GM12878 (cell line): ENCODE measurements at regions not wholly inside any gene's neighbourhood (a gene's known extent, or its start where the extent isn't known, plus 50 kb on each side); places are given as distances from the start of the nearest gene placed in this dataset.

ENCODE experiments used
- BACH1 ChIP-seq: fragments of 450-650 bp; IDR thresholded peaks from 2 replicates; pipeline ENCODE4 v1.6.1; 2017; ENCODE audit warnings: mild to moderate bottlenecking, borderline replicate concordance
- TF ChIP-seq, protein P1 (sequence below), 3 experiments: IDR thresholded peaks in 2 of 3; conservative IDR thresholded peaks in 1 of 3; 2 replicates each; pipeline ENCODE4 v1.5.1; 2011; ENCODE audit warnings: low read depth in 3 of 3, low read length in 3 of 3, mild to moderate bottlenecking in 3 of 3, control low read depth in 2 of 3, moderate library complexity in 2 of 3, inconsistent platforms in 1 of 3, mixed read lengths in 1 of 3; ENCODE audit not compliant: control insufficient read depth in 2 of 3, insufficient read depth in 1 of 3; ENCODE audit errors: extremely low read depth in 1 of 3

- no peak for TF ChIP-seq BACH1
- TF ChIP-seq, protein P1, sequence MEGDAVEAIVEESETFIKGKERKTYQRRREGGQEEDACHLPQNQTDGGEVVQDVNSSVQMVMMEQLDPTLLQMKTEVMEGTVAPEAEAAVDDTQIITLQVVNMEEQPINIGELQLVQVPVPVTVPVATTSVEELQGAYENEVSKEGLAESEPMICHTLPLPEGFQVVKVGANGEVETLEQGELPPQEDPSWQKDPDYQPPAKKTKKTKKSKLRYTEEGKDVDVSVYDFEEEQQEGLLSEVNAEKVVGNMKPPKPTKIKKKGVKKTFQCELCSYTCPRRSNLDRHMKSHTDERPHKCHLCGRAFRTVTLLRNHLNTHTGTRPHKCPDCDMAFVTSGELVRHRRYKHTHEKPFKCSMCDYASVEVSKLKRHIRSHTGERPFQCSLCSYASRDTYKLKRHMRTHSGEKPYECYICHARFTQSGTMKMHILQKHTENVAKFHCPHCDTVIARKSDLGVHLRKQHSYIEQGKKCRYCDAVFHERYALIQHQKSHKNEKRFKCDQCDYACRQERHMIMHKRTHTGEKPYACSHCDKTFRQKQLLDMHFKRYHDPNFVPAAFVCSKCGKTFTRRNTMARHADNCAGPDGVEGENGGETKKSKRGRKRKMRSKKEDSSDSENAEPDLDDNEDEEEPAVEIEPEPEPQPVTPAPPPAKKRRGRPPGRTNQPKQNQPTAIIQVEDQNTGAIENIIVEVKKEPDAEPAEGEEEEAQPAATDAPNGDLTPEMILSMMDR (IDR thresholded peaks at IDR 0.05 in 2 of 3, conservative IDR thresholded peaks at IDR 0.05 in 1 of 3; ENCODE audit: control insufficient read depth in 2 of 3, extremely low read depth in 1 of 3, insufficient read depth in 1 of 3, low read depth in 3 of 3, low read length in 3 of 3), result no peak
These were observed 59.1 kb upstream of the DHRS4 start for GRCh38 chr14:23894362-23895052.
